ENCODE measurements at regions not wholly inside any gene's neighbourhood (a gene's known extent, or its start where the extent isn't known, plus 50 kb on each side); places are given as distances from the start of the nearest gene placed in this dataset.

DNA sequence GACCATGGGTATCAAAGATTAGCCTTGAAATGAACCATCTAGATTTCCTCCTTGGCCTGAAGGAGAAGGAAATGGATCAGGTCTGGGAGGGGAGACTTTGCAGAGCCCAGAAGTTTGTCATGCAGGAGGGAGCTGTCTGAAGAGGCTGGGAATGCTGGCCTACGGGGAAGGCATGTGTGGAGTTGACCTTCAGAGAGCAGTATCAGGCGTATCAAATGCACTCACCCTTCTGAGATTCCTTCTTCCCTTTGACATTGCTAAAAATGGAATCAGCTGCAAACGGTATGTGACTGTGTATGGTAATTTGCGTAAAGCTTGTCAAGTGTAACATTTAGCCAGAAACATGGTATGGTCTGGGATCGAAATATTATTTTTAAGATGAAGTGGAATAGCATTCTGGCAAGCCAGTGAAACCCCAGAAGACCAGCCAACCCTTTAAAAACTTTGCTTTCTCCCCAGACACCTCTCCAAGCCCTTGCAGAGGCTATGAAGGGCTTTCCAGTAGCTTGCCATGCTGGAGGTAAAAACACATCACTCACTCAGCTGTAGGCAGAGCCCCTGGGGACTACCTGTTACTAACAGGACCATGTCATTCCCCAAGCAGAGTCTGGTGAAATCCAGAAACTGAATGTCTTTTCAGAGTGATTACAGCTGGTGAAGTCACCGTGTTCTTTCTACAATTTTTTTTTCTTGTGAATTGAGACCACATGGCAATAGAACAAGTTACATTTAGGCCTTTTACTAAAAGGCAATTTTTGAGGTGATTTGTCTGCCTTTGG lies 174.7 kb upstream of the SLC24A5 start:
- TF ChIP-seq, protein P1, sequence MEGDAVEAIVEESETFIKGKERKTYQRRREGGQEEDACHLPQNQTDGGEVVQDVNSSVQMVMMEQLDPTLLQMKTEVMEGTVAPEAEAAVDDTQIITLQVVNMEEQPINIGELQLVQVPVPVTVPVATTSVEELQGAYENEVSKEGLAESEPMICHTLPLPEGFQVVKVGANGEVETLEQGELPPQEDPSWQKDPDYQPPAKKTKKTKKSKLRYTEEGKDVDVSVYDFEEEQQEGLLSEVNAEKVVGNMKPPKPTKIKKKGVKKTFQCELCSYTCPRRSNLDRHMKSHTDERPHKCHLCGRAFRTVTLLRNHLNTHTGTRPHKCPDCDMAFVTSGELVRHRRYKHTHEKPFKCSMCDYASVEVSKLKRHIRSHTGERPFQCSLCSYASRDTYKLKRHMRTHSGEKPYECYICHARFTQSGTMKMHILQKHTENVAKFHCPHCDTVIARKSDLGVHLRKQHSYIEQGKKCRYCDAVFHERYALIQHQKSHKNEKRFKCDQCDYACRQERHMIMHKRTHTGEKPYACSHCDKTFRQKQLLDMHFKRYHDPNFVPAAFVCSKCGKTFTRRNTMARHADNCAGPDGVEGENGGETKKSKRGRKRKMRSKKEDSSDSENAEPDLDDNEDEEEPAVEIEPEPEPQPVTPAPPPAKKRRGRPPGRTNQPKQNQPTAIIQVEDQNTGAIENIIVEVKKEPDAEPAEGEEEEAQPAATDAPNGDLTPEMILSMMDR (IDR thresholded peaks at IDR 0.05) = no peak
- no peak for TF ChIP-seq EZH2 (IDR thresholded peaks at IDR 0.05)
